SK-N-SH (cell line): ENCODE measurements at regions not wholly inside any gene's neighbourhood (a gene's known extent, or its start where the extent isn't known, plus 50 kb on each side); places are given as distances from the start of the nearest gene placed in this dataset.

Source experiments
- CTCF ChIA-PET: fragments of 300-600, 350-600 bp; formaldehyde crosslinking; extraction: SDS; loops from one replicate; lab custom pipeline; 2021; lab: Yijun Ruan, JAX
- POLR2A ChIA-PET: fragments of 350-600 bp; sonication (Branson Sonifier 250); formaldehyde crosslinking; extraction: SDS; loops from one replicate; lab custom pipeline; 2020; ENCODE audit warnings: antibody characterized with exemption, inconsistent platforms; lab: Yijun Ruan, JAX
- DNase-seq: peaks from one replicate; pipeline ENCODE4 v3.0.0; 2012
- H2AFZ ChIP-seq: fragments of 200-600 bp; sonication (generic); 2 replicates; pipeline ENCODE4 v1.8.1; 2016; ENCODE audit warnings: antibody characterized with exemption, mild to moderate bottlenecking, low read depth
- H3F3A ChIP-seq: fragments of 200-600 bp; sonication (generic); replicated peaks from 2 replicates; pipeline ENCODE3; 2016; ENCODE audit warnings: antibody characterized with exemption, mild to moderate bottlenecking; ENCODE audit not compliant: insufficient read depth
- H3K27ac ChIP-seq, 2 experiments: fragments of 200-500 bp in 1 of 2; fragments of 200-600 bp in 1 of 2; sonication (Bioruptor generic) in 1 of 2; sonication (generic), shearing (Covaris generic) in 1 of 2; 2 replicates each; pipeline versions ENCODE4 v1.5.1 to v1.6.1; 2014 to 2016; ENCODE audit warnings: low read depth in 2 of 2, inconsistent platforms in 1 of 2, low read length in 1 of 2, mild to moderate bottlenecking in 1 of 2, mixed read lengths in 1 of 2
- H3K27me3 ChIP-seq: fragments of 200-600 bp; sonication (generic), shearing (Covaris generic); 2 replicates; pipeline ENCODE4 v1.6.1; 2016; ENCODE audit warnings: mixed run types; ENCODE audit not compliant: insufficient read depth
- H3K36me3 ChIP-seq, 2 experiments: fragments of 200-500 bp in 1 of 2; fragments of 200-600 bp in 1 of 2; sonication (Bioruptor generic) in 1 of 2; sonication (generic) in 1 of 2; replicated peaks in 1 of 2; 2 replicates each; pipeline versions ENCODE3 to v1.5.1; 2014 to 2016; ENCODE audit warnings: low read length in 1 of 2, mild to moderate bottlenecking in 1 of 2; ENCODE audit not compliant: insufficient read depth in 2 of 2, control insufficient read depth in 1 of 2
- H3K4me1 ChIP-seq, 2 experiments: fragments of 200-500 bp in 1 of 2; fragments of 200-600 bp in 1 of 2; sonication (Bioruptor generic) in 1 of 2; sonication (generic), shearing (Covaris generic) in 1 of 2; 2 replicates each; pipeline versions ENCODE4 v1.5.1 to v1.6.1; 2014 to 2016; ENCODE audit warnings: low read depth in 1 of 2, low read length in 1 of 2, mixed run types in 1 of 2; ENCODE audit not compliant: insufficient read depth in 2 of 2, control insufficient read depth in 1 of 2
- H3K4me2 ChIP-seq: fragments of 200-600 bp; sonication (generic), shearing (Covaris generic); 2 replicates; pipeline ENCODE4 v1.6.1; 2017; ENCODE audit warnings: mixed run types
- H3K4me3 ChIP-seq, 2 experiments: fragments of 200-500 bp in 1 of 2; fragments of 200-600 bp in 1 of 2; sonication (Bioruptor generic) in 1 of 2; sonication (generic), shearing (Covaris generic) in 1 of 2; 2 replicates each; pipeline versions ENCODE4 v1.5.1 to v1.8.1; 2014 to 2016; ENCODE audit warnings: low read depth in 2 of 2, inconsistent platforms in 1 of 2, low read length in 1 of 2, mild to moderate bottlenecking in 1 of 2, mixed read lengths in 1 of 2, moderate library complexity in 1 of 2
- H3K79me2 ChIP-seq: fragments of 200-600 bp; sonication (generic); 2 replicates; pipeline ENCODE4 v1.8.1; 2017; ENCODE audit warnings: mild to moderate bottlenecking; ENCODE audit not compliant: insufficient read depth
- H3K9ac ChIP-seq: fragments of 200-600 bp; sonication (generic); 2 replicates; pipeline ENCODE4 v1.6.1; 2017; ENCODE audit warnings: mixed run types
- H3K9me2 ChIP-seq: fragments of 200-600 bp; sonication (generic); 2 replicates; pipeline ENCODE4 v1.6.1; 2017; ENCODE audit warnings: mixed run types
- H3K9me3 ChIP-seq: fragments of 200-600 bp; sonication (generic); 2 replicates; pipeline ENCODE4 v1.6.1; 2017; ENCODE audit warnings: mixed run types, mild to moderate bottlenecking, moderate library complexity
- H4K20me1 ChIP-seq: fragments of 200-600 bp; sonication (generic); 2 replicates; pipeline ENCODE4 v1.6.1; 2017; ENCODE audit warnings: mild to moderate bottlenecking, mixed run types; ENCODE audit not compliant: insufficient read depth
- CHD2 ChIP-seq: fragments of 150-350 bp; IDR thresholded peaks from 2 replicates; pipeline ENCODE4 v1.6.1; 2018; ENCODE audit warnings: low read length; ENCODE audit not compliant: partially characterized antibody
- EP300 ChIP-seq, 2 experiments: IDR thresholded peaks; 2 replicates each; pipeline versions ENCODE4 v1.4.0 to v1.6.1; 2012; ENCODE audit warnings: borderline replicate concordance in 1 of 2, low read depth in 1 of 2, low read length in 1 of 2
- EZH2phosphoT487 ChIP-seq: fragments of 200-600 bp; sonication (generic); IDR thresholded peaks from 2 replicates; pipeline ENCODE4 v1.6.1; 2017; ENCODE audit warnings: low read depth, mixed run types, mild to moderate bottlenecking, antibody characterized with exemption, moderate library complexity, borderline replicate concordance
- FOSL2 ChIP-seq: IDR thresholded peaks from 2 replicates; pipeline ENCODE4 v1.4.0; 2012; ENCODE audit warnings: low read depth, mild to moderate bottlenecking, moderate library complexity, borderline replicate concordance
- FOXJ3 ChIP-seq: sonication (generic); formaldehyde crosslinking; IDR thresholded peaks from 2 replicates; pipeline ENCODE4 v1.5.1; 2020; ENCODE audit warnings: mild to moderate bottlenecking, missing genetic modification reagents
- GABPA ChIP-seq: IDR thresholded peaks from 2 replicates; pipeline ENCODE4 v1.4.0; 2012; ENCODE audit warnings: low read depth, mild to moderate bottlenecking
- GATA2 ChIP-seq: sonication (generic); formaldehyde crosslinking; IDR thresholded peaks from 2 replicates; pipeline ENCODE4 v1.5.0; 2020; ENCODE audit warnings: mild to moderate bottlenecking, missing genetic modification reagents
- JUND ChIP-seq: IDR thresholded peaks from 2 replicates; pipeline ENCODE4 v1.4.0; 2012
- MEF2A ChIP-seq: IDR thresholded peaks from 2 replicates; pipeline ENCODE4 v1.4.0; 2012; ENCODE audit warnings: low read depth, borderline replicate concordance
- POLR2AphosphoS5 ChIP-seq: IDR thresholded peaks from 2 replicates; pipeline ENCODE4 v1.6.1; 2012; ENCODE audit warnings: low read depth, low read length
- RAD21 ChIP-seq: IDR thresholded peaks from 2 replicates; pipeline ENCODE4 v1.6.1; 2012; ENCODE audit warnings: mild to moderate bottlenecking, low read length
- RXRA ChIP-seq: IDR thresholded peaks from 2 replicates; pipeline ENCODE4 v1.4.0; 2012; ENCODE audit warnings: low read depth, mild to moderate bottlenecking, borderline replicate concordance
- SIN3A ChIP-seq: IDR thresholded peaks from 2 replicates; pipeline ENCODE4 v1.6.1; 2012; ENCODE audit warnings: low read depth, mild to moderate bottlenecking, low read length, moderate library complexity, borderline replicate concordance
- TAF1 ChIP-seq: IDR thresholded peaks from 2 replicates; pipeline ENCODE4 v1.6.1; 2012; ENCODE audit warnings: low read depth, mild to moderate bottlenecking, low read length, moderate library complexity, borderline replicate concordance
- ZBTB33 ChIP-seq: IDR thresholded peaks from 2 replicates; pipeline ENCODE4 v1.4.0; 2012; ENCODE audit warnings: low read depth, borderline replicate concordance
- whole genome bisulfite sequencing: methylation state at CpG from one replicate; pipeline ENCODE4 v1.1.6; 2017; ENCODE audit warnings: low lambda C conversion rate; 5-methylcytosine and 5-hydroxymethylcytosine counted together

DNA sequence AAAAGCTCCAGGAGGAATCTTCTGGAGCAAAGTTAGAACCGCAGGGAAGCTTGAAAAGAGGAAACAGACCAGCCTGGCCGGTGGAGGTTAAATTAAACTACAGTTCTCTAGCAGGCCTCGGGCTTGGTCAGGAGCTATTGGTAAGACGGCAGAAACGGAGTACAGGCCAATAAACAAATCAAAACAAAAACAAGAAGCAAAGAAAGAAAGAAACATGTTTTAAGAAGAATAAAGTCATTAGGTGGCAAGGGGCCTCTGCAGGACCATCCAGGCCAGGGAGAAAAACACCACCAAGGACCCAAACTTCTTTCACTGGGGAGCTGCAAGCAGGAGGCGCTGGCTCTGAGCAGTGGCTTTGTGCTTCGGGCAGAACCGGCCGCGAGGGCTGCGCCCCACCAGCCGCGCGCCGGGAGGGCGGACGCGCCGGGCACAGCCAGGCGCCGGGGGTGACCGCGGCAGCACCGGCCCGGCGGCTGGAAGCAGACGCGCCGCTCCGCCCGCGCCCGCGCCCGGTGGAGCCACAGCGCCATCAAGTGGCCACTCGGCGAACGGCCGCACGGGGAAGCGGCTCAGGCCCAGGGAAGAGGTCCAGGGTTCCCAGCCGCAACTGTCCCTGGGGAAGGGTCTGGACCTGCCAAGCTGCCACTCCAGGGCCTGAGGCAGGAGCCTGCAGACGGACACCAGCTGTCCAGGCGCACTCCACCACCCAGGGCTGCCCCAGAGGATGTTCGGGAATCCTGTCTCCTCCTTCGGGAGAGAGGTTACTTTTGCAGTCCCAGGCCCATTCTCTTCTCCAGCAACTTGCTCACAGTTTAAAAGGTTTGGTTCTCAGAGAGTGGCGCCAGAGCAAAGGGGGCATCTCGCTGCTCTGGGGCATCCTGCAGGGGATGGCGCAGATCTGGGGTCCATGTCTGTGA lies 419.4 kb downstream of the SOX9 start (continued):
- TF ChIP-seq GABPA (no peak), FOSL2 (no peak), JUND (no peak), RXRA (no peak), EP300 (IDR thresholded peaks at IDR 0.05; ENCODE audit: borderline replicate concordance in 1 of 2, low read depth in 1 of 2, low read length in 1 of 2) (peak; percentile 14 to 16; a peak in 1 of 4 replicates), CHD2 (peak; percentile 14), SIN3A (no peak; the same call in 1 of the 2 replicates), ZBTB33 (no peak), EZH2phosphoT487 (no peak), MEF2A (no peak), POLR2AphosphoS5 (no peak)

DNA sequence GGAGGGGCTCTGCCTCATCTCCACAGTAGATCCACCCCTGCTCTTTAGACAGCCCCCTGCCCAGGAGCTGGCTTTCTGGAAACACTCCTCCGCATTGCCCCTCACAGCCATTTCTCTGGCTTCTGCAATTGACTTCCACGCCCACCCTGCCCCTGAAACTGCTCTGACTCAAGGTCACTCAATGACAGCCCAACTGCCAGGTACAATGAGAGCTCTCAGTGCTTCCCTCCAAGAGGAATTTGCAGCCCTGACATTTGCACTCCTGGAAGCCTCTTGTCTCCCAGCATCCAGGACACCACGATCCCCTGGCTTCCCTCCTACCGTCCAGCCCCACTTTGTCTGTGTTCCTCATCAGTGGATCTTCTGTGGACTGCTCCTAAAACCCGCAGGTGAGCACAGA lies 421.5 kb downstream of the SOX9 start:
- Histone ChIP-seq H3K9ac (no peak overlapping the region), H3K4me3 (no peak overlapping the region), H2AFZ (no peak overlapping the region), H3K4me1 (peaks cover 9 to 14% of the 10 kb centered on the region in 2 experiments), H3K36me3 (no peaks in the 10 kb centered on the region), H3K9me3 (no peaks in the 10 kb centered on the region), H3K27ac (no peak overlapping the region), H4K20me1 (no peaks in the 10 kb centered on the region), H3F3A (peaks cover 6% of the 10 kb centered on the region), H3K4me2 (no peak overlapping the region), H3K27me3 (no peaks in the 10 kb centered on the region), H3K9me2 (no peaks in the 10 kb centered on the region), H3K79me2 (peaks cover 10% of the 10 kb centered on the region)
- CTCF ChIA-PET: interaction anchor here (1.4 to 4.9 kb wide), 4 partner anchors 14 to 1775 kb away, joined by 3 to 31 read pairs (median 17); no protein-coding TSS in a partner anchor
- no peak for DNase-seq
- TF ChIP-seq RAD21 (no peak), TAF1 (no peak), GATA2 (CRISPR knock-in tag) (no peak), FOXJ3 (CRISPR knock-in tag) (no peak)
- WGBS: 84% methylated on average over 5 of the region's 5 CpGs
- POLR2A ChIA-PET: no interaction called here
